ENCODE measurements at regions not wholly inside any gene's neighbourhood (a gene's known extent, or its start where the extent isn't known, plus 50 kb on each side); places are given as distances from the start of the nearest gene placed in this dataset.

DNA sequence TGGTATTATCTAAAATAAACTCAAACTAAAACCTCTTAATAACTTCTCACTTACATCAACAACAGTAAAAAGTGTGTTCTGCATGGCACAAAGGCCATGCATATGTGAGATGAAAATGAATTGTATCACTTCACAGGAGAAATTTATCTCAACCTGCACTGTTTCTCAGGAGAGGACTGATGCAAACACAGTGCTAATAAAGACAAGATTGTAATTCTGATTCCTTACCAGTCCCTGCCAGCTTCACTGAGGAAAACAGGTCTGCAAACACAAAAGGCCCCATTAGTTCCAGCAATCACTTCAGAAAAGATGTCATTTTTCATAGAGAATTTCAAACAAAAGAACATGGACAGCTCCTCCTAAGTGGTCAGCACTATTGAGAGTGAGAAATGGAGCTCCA lies 117.3 kb upstream of the PDE4D start:
- TF ChIP-seq, protein P1, sequence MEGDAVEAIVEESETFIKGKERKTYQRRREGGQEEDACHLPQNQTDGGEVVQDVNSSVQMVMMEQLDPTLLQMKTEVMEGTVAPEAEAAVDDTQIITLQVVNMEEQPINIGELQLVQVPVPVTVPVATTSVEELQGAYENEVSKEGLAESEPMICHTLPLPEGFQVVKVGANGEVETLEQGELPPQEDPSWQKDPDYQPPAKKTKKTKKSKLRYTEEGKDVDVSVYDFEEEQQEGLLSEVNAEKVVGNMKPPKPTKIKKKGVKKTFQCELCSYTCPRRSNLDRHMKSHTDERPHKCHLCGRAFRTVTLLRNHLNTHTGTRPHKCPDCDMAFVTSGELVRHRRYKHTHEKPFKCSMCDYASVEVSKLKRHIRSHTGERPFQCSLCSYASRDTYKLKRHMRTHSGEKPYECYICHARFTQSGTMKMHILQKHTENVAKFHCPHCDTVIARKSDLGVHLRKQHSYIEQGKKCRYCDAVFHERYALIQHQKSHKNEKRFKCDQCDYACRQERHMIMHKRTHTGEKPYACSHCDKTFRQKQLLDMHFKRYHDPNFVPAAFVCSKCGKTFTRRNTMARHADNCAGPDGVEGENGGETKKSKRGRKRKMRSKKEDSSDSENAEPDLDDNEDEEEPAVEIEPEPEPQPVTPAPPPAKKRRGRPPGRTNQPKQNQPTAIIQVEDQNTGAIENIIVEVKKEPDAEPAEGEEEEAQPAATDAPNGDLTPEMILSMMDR (IDR thresholded peaks at IDR 0.05), result no peak
- TF ChIP-seq EZH2 (IDR thresholded peaks at IDR 0.05; ENCODE audit: borderline replicate concordance, insufficient read depth, low read depth, low read length, poor library complexity, severe bottlenecking), result no peak
